ENCODE measurements at regions not wholly inside any gene's neighbourhood (a gene's known extent, or its start where the extent isn't known, plus 50 kb on each side); places are given as distances from the start of the nearest gene placed in this dataset.
"Not testable (repeated sequence)": the region's sequence is repeated elsewhere in the genome, so short reads cannot be mapped to it uniquely, and the experiment has no call there.

DNA sequence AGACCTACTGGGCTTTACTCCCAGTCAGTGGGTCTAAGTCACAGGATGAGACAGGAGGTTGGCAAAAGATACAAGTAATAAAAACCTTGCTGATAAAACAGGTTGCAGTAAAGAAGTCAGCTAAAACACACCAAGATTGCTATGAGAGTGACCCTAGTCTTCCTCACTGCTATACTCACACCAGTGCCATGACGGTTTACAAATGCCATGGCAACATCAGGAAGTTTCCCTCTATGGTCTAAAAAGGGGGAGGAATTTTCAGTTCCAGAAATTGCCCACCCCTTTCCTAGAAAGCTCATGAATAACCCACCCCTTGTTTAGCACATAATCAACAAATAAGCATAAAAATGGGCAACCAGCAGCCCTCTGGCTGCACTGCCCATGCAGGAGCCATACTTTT, 966.7 kb upstream of the ROBO1 start:
- DNase-seq, result no peak
- H3K4me1 ChIP-seq, result peaks cover 4% of the 10 kb centered on the region
- H3K4me3 ChIP-seq, result no peak overlapping the region
- no peaks in the 10 kb centered on the region for H3K9me3 ChIP-seq
- H3K27ac ChIP-seq, result peak overlapping the region; percentile 72
- H3K9ac ChIP-seq (ENCODE audit: low read depth in 2 of 2, low read length in 2 of 2), result peak overlapping the region in 1 of 2 donors; percentile 14
- H3K36me3 ChIP-seq, result no peaks in the 10 kb centered on the region
- intact Hi-C loops (cut with DNase I), result no loop called here
- no peak for TF ChIP-seq CTCF (IDR thresholded peaks at IDR 0.05)
- H3K27me3 ChIP-seq, result no peaks in the 10 kb centered on the region

DNA sequence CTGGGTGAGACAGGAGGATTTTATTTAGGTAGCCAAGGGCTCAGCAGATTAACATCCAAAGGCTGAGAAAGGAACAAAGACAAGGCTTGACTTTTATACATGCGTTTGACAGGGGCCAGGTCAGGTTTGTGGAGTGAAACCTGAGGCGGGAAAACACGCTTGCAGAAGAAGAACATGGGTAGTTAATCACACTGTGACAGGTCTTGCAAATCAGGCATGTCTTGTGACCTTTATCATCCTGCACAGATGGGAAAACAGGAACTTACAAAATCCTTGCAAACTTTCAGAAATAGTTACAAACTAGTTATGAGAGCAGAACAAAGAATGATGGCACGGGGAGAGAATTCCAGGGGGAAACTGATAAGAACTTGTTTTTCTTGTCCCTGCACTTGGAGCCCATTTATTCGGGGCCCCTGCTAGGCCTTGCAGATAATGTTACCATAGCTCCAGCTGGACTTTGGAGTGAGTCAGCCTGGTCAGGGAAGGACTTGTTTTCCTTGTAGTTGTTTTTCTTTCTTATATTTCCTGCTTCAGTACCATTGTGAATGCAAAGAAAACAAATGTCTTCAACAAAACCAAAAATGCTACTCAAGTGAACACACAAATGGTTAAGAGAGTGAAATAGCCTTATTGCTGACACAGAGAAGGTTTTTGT, 965.9 kb upstream of the ROBO1 start:
- DNase-seq, result peak; percentile 78
- intact Hi-C loops (cut with DNase I), result no loop called here
- no peak overlapping the region for H3K4me3 ChIP-seq

DNA sequence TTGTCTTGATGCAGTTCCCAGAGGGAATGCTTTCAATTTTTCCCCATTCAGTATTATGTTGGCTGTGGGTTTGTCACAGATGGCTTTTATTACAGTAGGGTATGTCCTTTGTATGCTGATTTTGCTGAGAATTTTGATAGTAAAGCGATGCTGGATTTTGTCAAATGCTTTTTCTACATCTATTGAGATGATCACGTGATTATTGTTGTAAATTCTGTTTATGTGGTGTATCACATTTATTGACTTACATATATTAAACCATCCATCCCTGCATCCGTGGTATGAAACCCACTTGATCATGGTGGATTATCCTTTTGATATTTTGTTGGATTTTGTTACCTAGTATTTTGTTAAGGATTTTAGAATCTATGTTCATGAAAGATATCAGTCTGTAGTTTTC, 959.8 kb upstream of the ROBO1 start:
- H3K9ac ChIP-seq (ENCODE audit: low read depth in 2 of 2, low read length in 2 of 2); DNase-seq; H3K27me3 ChIP-seq; H3K36me3 ChIP-seq; H3K4me1 ChIP-seq; intact Hi-C loops (cut with DNase I); H3K4me3 ChIP-seq; H3K9me3 ChIP-seq; H3K27ac ChIP-seq: not testable (repeated sequence)

More for the DNA sequence above, 965.9 kb upstream of the ROBO1 start:
- Histone ChIP-seq H3K4me1 (peaks cover 4% of the 10 kb centered on the region), H3K27me3 (no peaks in the 10 kb centered on the region), H3K27ac (peak overlapping the region; percentile 72), H3K9me3 (no peaks in the 10 kb centered on the region), H3K36me3 (no peaks in the 10 kb centered on the region), H3K9ac (ENCODE audit: low read depth in 2 of 2, low read length in 2 of 2) (no peak overlapping the region)
- TF ChIP-seq CTCF (IDR thresholded peaks at IDR 0.05), result no peak

DNA sequence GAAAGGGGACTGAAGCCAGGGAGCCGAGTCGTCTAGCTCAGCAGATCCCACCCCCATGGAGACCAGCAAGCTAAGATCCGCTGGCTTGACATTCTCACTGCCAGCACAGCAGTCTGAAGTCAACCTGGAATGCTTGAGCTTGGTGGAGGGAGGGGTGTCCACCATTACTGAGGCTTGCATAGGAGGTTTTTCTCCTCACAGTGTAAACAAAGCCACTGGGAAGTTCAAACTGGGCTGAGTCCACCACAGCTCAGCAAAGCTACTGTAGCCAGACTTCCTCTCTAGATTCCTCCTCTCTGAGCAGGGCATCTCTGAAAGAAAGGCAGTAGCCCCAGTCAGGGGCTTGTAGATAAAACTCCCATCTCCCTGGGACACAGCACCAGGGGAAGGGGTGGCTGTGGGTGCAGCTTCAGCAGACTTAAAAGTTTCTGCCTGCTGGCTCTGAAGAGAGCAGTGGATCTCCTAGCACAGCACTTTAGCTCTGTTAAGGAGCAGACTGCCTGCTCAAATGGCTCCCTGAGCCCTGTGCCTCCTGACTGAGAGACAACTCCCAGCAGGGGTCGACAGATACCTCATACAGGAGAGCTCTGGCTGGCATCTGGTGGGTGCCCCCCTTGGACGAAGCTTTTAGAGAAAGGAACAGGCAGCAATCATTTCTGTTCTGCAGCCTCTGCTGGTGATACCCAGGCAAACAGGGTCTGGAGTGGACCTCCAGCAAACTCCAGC, 942.0 kb upstream of the ROBO1 start:
- H3K9ac ChIP-seq (ENCODE audit: low read depth in 2 of 2, low read length in 2 of 2); H3K27ac ChIP-seq; DNase-seq; H3K4me3 ChIP-seq; H3K4me1 ChIP-seq; H3K27me3 ChIP-seq; intact Hi-C loops (cut with DNase I); H3K36me3 ChIP-seq; H3K9me3 ChIP-seq: not testable (repeated sequence)

GRCh38 chr3:80705290-80705689, 937.5 kb upstream of the ROBO1 start:
- no peaks in the 10 kb centered on the region for H3K36me3 ChIP-seq
- H3K4me3 ChIP-seq, result no peak overlapping the region
- H3K9ac ChIP-seq (ENCODE audit: low read depth in 2 of 2, low read length in 2 of 2), result no peak overlapping the region
- H3K27me3 ChIP-seq, result no peaks in the 10 kb centered on the region
- no peak overlapping the region for H3K27ac ChIP-seq
- intact Hi-C loops (cut with DNase I), result no loop called here
- no peaks in the 10 kb centered on the region for H3K4me1 ChIP-seq
- DNase-seq, result no peak
- H3K9me3 ChIP-seq, result no peaks in the 10 kb centered on the region
- TF ChIP-seq CTCF (IDR thresholded peaks at IDR 0.05), result no peak

GRCh38 chr3:80701349-80701748, 933.6 kb upstream of the ROBO1 start:
- H3K27ac ChIP-seq, result no peak overlapping the region
- intact Hi-C loops (cut with DNase I), result no loop called here
- no peaks in the 10 kb centered on the region for H3K36me3 ChIP-seq
- no peak for DNase-seq
- H3K9ac ChIP-seq (ENCODE audit: low read depth in 2 of 2, low read length in 2 of 2), result no peak overlapping the region
- H3K4me3 ChIP-seq, result no peak overlapping the region
- no peaks in the 10 kb centered on the region for H3K9me3 ChIP-seq
- no peak for TF ChIP-seq CTCF (IDR thresholded peaks at IDR 0.05)
- no peaks in the 10 kb centered on the region for H3K4me1 ChIP-seq
- no peaks in the 10 kb centered on the region for H3K27me3 ChIP-seq

Measured in colonic mucosa (tissue), 4 donors.